K562 (cell line): ENCODE measurements at regions not wholly inside any gene's neighbourhood (a gene's known extent, or its start where the extent isn't known, plus 50 kb on each side); places are given as distances from the start of the nearest gene placed in this dataset.

Source experiments
- ATF4 ChIP-seq: fragments of 450-650 bp; formaldehyde crosslinking; IDR thresholded peaks from 2 replicates; pipeline ENCODE4 v1.4.0; 2022; ENCODE audit warnings: mild to moderate bottlenecking, moderate library complexity
- C11orf30 ChIP-seq: fragments of 450-650 bp; IDR thresholded peaks from 2 replicates; pipeline ENCODE4 v1.6.1; 2016; ENCODE audit warnings: low read depth, mild to moderate bottlenecking
- DIDO1 ChIP-seq: fragments of 450-650 bp; IDR thresholded peaks from 2 replicates; pipeline ENCODE4 v1.6.1; 2016; ENCODE audit warnings: low read depth, missing biosample characterization, missing genetic modification characterization
- MGA ChIP-seq: fragments of 450-650 bp; IDR thresholded peaks from 2 replicates; pipeline ENCODE4 v1.6.1; 2016; ENCODE audit warnings: mild to moderate bottlenecking, moderate library complexity
- ZNF3 ChIP-seq: fragments of 250-450 bp; sonication (Bioruptor Pico); IDR thresholded peaks from 2 replicates; pipeline ENCODE4 v1.5.0; 2021; ENCODE audit warnings: mild to moderate bottlenecking, moderate library complexity
- ZNF512 ChIP-seq: IDR thresholded peaks from 2 replicates; pipeline ENCODE4 v1.6.1; 2016; ENCODE audit warnings: missing genetic modification characterization, missing compliant biosample characterization
- ZNF583 ChIP-seq: fragments of 250-450 bp; sonication (Bioruptor Pico); IDR thresholded peaks from 2 replicates; pipeline ENCODE4 v1.4.0; 2020
- ZNF639 ChIP-seq, 2 experiments: fragments of 200-800 bp in 1 of 2; sonication (Bioruptor generic) in 1 of 2; sonication (generic) in 1 of 2; formaldehyde crosslinking in 1 of 2; IDR thresholded peaks in 1 of 2; conservative IDR thresholded peaks in 1 of 2; 2 replicates each; pipeline versions ENCODE4 v1.5.0 to v1.6.1; 2016 to 2020; ENCODE audit warnings: missing compliant biosample characterization in 1 of 2, missing genetic modification characterization in 1 of 2, missing genetic modification reagents in 1 of 2
- ZNF644 ChIP-seq: fragments of 200-800 bp; sonication (Bioruptor generic); IDR thresholded peaks from 2 replicates; pipeline ENCODE4 v1.6.1; 2016; ENCODE audit warnings: low read depth, missing genetic modification characterization, missing compliant biosample characterization
- ZNF766 ChIP-seq: fragments of 200-800 bp; sonication (Bioruptor generic); conservative IDR thresholded peaks from 2 replicates; pipeline ENCODE4 v1.6.1; 2016; ENCODE audit warnings: missing genetic modification characterization, missing compliant biosample characterization

GRCh38 chr2:238633426-238634328 lies 206.9 kb downstream of the ASB1 start (continued):
- TF ChIP-seq ZNF512 (tag) (no peak), C11orf30 (no peak; the same call in 1 of the 2 replicates), ATF4 (CRISPR knock-in tag) (0 out of 2 replicates have a peak, but pooled peaks have one; percentile 12), MGA (no peak), ZNF644 (tag) (peak; percentile 62; the same call in 1 of the 2 replicates), ZNF639 (CRISPR knock-in tag; conservative IDR thresholded peaks at IDR 0.05 in 1 of 2, IDR thresholded peaks at IDR 0.05 in 1 of 2) (0 out of 4 replicates have a peak, but pooled peaks of 1 of the 2 experiments have one; percentile 37), ZNF3 (CRISPR knock-in tag) (no peak), DIDO1 (tag) (no peak), ZNF583 (CRISPR knock-in tag) (peak; percentile 38; the same call in 1 of the 2 replicates), ZNF766 (CRISPR knock-in tag) (0 out of 2 replicates have a peak, but pooled peaks have one; percentile 10)
